ENCODE measurements at regions not wholly inside any gene's neighbourhood (a gene's known extent, or its start where the extent isn't known, plus 50 kb on each side); places are given as distances from the start of the nearest gene placed in this dataset.

GRCh38 chr5:74041913-74042312 is 415.9 kb downstream of the ARHGEF28 start:
- H3K27me3 ChIP-seq (ENCODE audit: control insufficient read depth, insufficient read depth, low read length), result no peaks in the 10 kb centered on the region
- H3K36me3 ChIP-seq (ENCODE audit: control insufficient read depth, insufficient read depth, low read length), result no peaks in the 10 kb centered on the region
- no peak for TF ChIP-seq CTCF (IDR thresholded peaks at IDR 0.05; ENCODE audit: insufficient read depth, low read depth, low read length)
- H3K4me3 ChIP-seq (ENCODE audit: low read depth, low read length), result no peak overlapping the region
- ChIA-PET POLR2A (no interaction called here), CTCF (interaction anchor here (0.6 kb wide), 1 partner anchor 60 kb away, joined by 4 read pairs; no protein-coding TSS in a partner anchor)
- DNase-seq (ENCODE audit: low read depth), result no peak

- no peaks in the 10 kb centered on the region for H3K36me3 ChIP-seq (ENCODE audit: control insufficient read depth, insufficient read depth, low read length)
- POLR2A ChIA-PET, result no interaction called here
- no peak for TF ChIP-seq CTCF (IDR thresholded peaks at IDR 0.05; ENCODE audit: insufficient read depth, low read depth, low read length)
- H3K27me3 ChIP-seq (ENCODE audit: control insufficient read depth, insufficient read depth, low read length), result no peaks in the 10 kb centered on the region
- no peak overlapping the region for H3K4me3 ChIP-seq (ENCODE audit: low read depth, low read length)
- no peak for DNase-seq (ENCODE audit: low read depth)
- CTCF ChIA-PET, result interaction anchor here (0.8 to 2.5 kb wide), 4 partner anchors 13 to 599 kb away, joined by 3 to 7 read pairs (median 3); no protein-coding TSS in a partner anchor
These were observed 415.0 kb downstream of the ARHGEF28 start for GRCh38 chr5:74040811-74041491.

GRCh38 chr5:74040065-74040551 is 414.1 kb downstream of the ARHGEF28 start:
- H3K4me3 ChIP-seq (ENCODE audit: low read depth, low read length), result no peak overlapping the region
- no peaks in the 10 kb centered on the region for H3K27me3 ChIP-seq (ENCODE audit: control insufficient read depth, insufficient read depth, low read length)
- ChIA-PET CTCF (interaction anchor here (1.2 to 2.5 kb wide), 4 partner anchors 14 to 602 kb away, joined by 3 to 8 read pairs (median 6); no protein-coding TSS in a partner anchor), POLR2A (no interaction called here)
- TF ChIP-seq CTCF (IDR thresholded peaks at IDR 0.05; ENCODE audit: insufficient read depth, low read depth, low read length), result no peak
- H3K36me3 ChIP-seq (ENCODE audit: control insufficient read depth, insufficient read depth, low read length), result no peaks in the 10 kb centered on the region
- DNase-seq (ENCODE audit: low read depth), result no peak

GRCh38 chr5:74037321-74037720 is 411.3 kb downstream of the ARHGEF28 start:
- no peak overlapping the region for H3K4me3 ChIP-seq (ENCODE audit: low read depth, low read length)
- no peaks in the 10 kb centered on the region for H3K27me3 ChIP-seq (ENCODE audit: control insufficient read depth, insufficient read depth, low read length)
- no peaks in the 10 kb centered on the region for H3K36me3 ChIP-seq (ENCODE audit: control insufficient read depth, insufficient read depth, low read length)
- TF ChIP-seq CTCF (IDR thresholded peaks at IDR 0.05; ENCODE audit: insufficient read depth, low read depth, low read length), result no peak
- no peak for DNase-seq (ENCODE audit: low read depth)
- CTCF ChIA-PET, result interaction anchor here (0.8 to 4.5 kb wide), 3 partner anchors 167 to 616 kb away, joined by 3 to 33 read pairs (median 3); partner anchors contain the start of gene ENC1
- POLR2A ChIA-PET, result no interaction called here

- TF ChIP-seq CTCF (IDR thresholded peaks at IDR 0.05; ENCODE audit: insufficient read depth, low read depth, low read length), result peak; percentile 51
- no peaks in the 10 kb centered on the region for H3K27me3 ChIP-seq (ENCODE audit: control insufficient read depth, insufficient read depth, low read length)
- H3K36me3 ChIP-seq (ENCODE audit: control insufficient read depth, insufficient read depth, low read length), result no peaks in the 10 kb centered on the region
- no peak for DNase-seq (ENCODE audit: low read depth)
- ChIA-PET CTCF (interaction anchor here (0.6 to 4.5 kb wide), 8 partner anchors 9 to 614 kb away, joined by 3 to 33 read pairs (median 3); partner anchors contain the start of gene ENC1), POLR2A (no interaction called here)
- H3K4me3 ChIP-seq (ENCODE audit: low read depth, low read length), result no peak overlapping the region
These were observed 409.5 kb downstream of the ARHGEF28 start for GRCh38 chr5:74035521-74035937.

Measured in BJ (cell line).